Endothelial cell of umbilical vein (primary cell): ENCODE measurements at regions not wholly inside any gene's neighbourhood (a gene's known extent, or its start where the extent isn't known, plus 50 kb on each side); places are given as distances from the start of the nearest gene placed in this dataset.

ENCODE experiments used
- BruUV-seq: library from RNA; stranded (reverse); fragments of 400-500 nt; replicated peaks from 2 replicates; lab custom pipeline; 2021; lab: Mats Ljungman, UMichigan
- CTCF ChIA-PET: fragments of 300-600, 350-600 bp; sonication (Branson Sonifier 250); formaldehyde crosslinking; loops from one replicate; lab custom pipeline; 2021; ENCODE audit warnings: antibody characterized with exemption, inconsistent platforms; lab: Charles Lee
- POLR2A ChIA-PET: fragments of 300-600, 350-600 bp; sonication (Branson Sonifier 250); formaldehyde crosslinking; loops from one replicate; lab custom pipeline; 2021; ENCODE audit warnings: antibody characterized with exemption, inconsistent platforms; lab: Charles Lee
- DNase-seq: peaks from one replicate; pipeline ENCODE4 v3.0.0-alpha.2; 2011; ENCODE audit warnings: low read depth, low spot score
- FAIRE-seq: peaks from 2 replicates; lab custom pipeline; 2011; peaks lifted over from hg19 to GRCh38; lab: Jason Lieb, UNC
- H2AFZ ChIP-seq: 2 replicates; pipeline ENCODE4 v1.6.0; 2012; ENCODE audit warnings: low read depth, low read length, control low read depth, inconsistent platforms
- H3K27ac ChIP-seq: 2 replicates; pipeline ENCODE4 v1.5.1; 2011; ENCODE audit warnings: low read depth, mild to moderate bottlenecking, control low read depth, low read length, moderate library complexity; ENCODE audit not compliant: insufficient read depth
- H3K27me3 ChIP-seq, 2 experiments: 2 replicates each; pipeline versions ENCODE4 v1.6.0 to v1.6.1; 2011; ENCODE audit warnings: low read length in 2 of 2, mixed read lengths in 1 of 2; ENCODE audit not compliant: control insufficient read depth in 2 of 2, insufficient read depth in 2 of 2
- H3K36me3 ChIP-seq, 2 experiments: 2 replicates in 1 of 2; 3 replicates in 1 of 2; pipeline ENCODE4 v1.5.1; 2011; ENCODE audit warnings: low read length in 2 of 2, mild to moderate bottlenecking in 1 of 2, moderate library complexity in 1 of 2; ENCODE audit not compliant: control insufficient read depth in 2 of 2, insufficient read depth in 2 of 2; ENCODE audit errors: extremely low read depth in 1 of 2
- H3K4me1 ChIP-seq: 3 replicates; pipeline ENCODE4 v1.5.1; 2011; ENCODE audit warnings: mild to moderate bottlenecking, low read length; ENCODE audit not compliant: control insufficient read depth, insufficient read depth; ENCODE audit errors: extremely low read depth
- H3K4me2 ChIP-seq: 2 replicates; pipeline ENCODE4 v1.6.1; 2011; ENCODE audit warnings: low read length, control low read depth, mixed read lengths; ENCODE audit not compliant: insufficient read depth
- H3K4me3 ChIP-seq, 3 experiments: fragments of 200-600 bp in 1 of 3; sonication (generic), shearing (Covaris generic) in 1 of 3; replicated peaks in 1 of 3; 2 replicates each; pipeline ENCODE4 v1.5.1; 2011 to 2016; ENCODE audit warnings: control low read depth in 3 of 3, low read length in 3 of 3, mild to moderate bottlenecking in 2 of 3, inconsistent platforms in 1 of 3, low read depth in 1 of 3, moderate library complexity in 1 of 3; ENCODE audit not compliant: insufficient read depth in 1 of 3
- H3K79me2 ChIP-seq: 2 replicates; pipeline ENCODE4 v1.6.0; 2012; ENCODE audit warnings: low read length, inconsistent platforms; ENCODE audit not compliant: control insufficient read depth, insufficient read depth
- H3K9ac ChIP-seq: replicated peaks from 2 replicates; pipeline ENCODE3; 2011; ENCODE audit warnings: low read length, control low read depth; ENCODE audit not compliant: insufficient read depth; ENCODE audit errors: extremely low read depth
- H3K9me1 ChIP-seq: replicated peaks from 3 replicates; pipeline ENCODE4 v1.6.0; 2011; ENCODE audit warnings: mild to moderate bottlenecking, low read length; ENCODE audit not compliant: control insufficient read depth, insufficient read depth; ENCODE audit errors: extremely low read depth
- H3K9me3 ChIP-seq: replicated peaks from 2 replicates; pipeline ENCODE4 v1.5.1; 2012; ENCODE audit warnings: low read length, inconsistent platforms; ENCODE audit not compliant: control insufficient read depth, insufficient read depth
- H4K20me1 ChIP-seq: replicated peaks from 2 replicates; pipeline ENCODE3; 2011; ENCODE audit warnings: mild to moderate bottlenecking, low read length; ENCODE audit not compliant: control insufficient read depth, insufficient read depth; ENCODE audit errors: extremely low read depth
- CTCF ChIP-seq, 2 donors: IDR thresholded peaks; 1 replicate in 1 of 2; 2 replicates in 1 of 2; pipeline ENCODE4 v1.5.1; 2011; ENCODE audit warnings: low read length in 2 of 2, mild to moderate bottlenecking in 2 of 2, moderate library complexity in 2 of 2, control low read depth in 1 of 2, inconsistent platforms in 1 of 2, low read depth in 1 of 2; ENCODE audit not compliant: insufficient read depth in 1 of 2; ENCODE audit errors: extremely low read depth in 1 of 2
- EZH2 ChIP-seq: IDR thresholded peaks from 2 replicates; pipeline ENCODE4 v1.6.1; 2012; ENCODE audit warnings: borderline replicate concordance, low read depth, mild to moderate bottlenecking, moderate library complexity, low read length, inconsistent platforms; ENCODE audit not compliant: severe bottlenecking
- FOS ChIP-seq: IDR thresholded peaks from 2 replicates; pipeline ENCODE4 v1.6.1; 2011; ENCODE audit warnings: mild to moderate bottlenecking, low read length, moderate library complexity, borderline replicate concordance; ENCODE audit not compliant: insufficient read depth
- GATA2 ChIP-seq: IDR thresholded peaks from 2 replicates; pipeline ENCODE4 v1.7.0; 2011; ENCODE audit warnings: low read depth, mild to moderate bottlenecking, moderate library complexity, mixed read lengths, low read length; ENCODE audit not compliant: insufficient read length, insufficient read depth
- JUN ChIP-seq: IDR thresholded peaks from 2 replicates; pipeline ENCODE4 v1.6.1; 2011; ENCODE audit warnings: borderline replicate concordance, low read depth; ENCODE audit not compliant: insufficient read length, insufficient read depth
- MAX ChIP-seq: IDR thresholded peaks from 2 replicates; pipeline ENCODE4 v1.6.1; 2011; ENCODE audit not compliant: insufficient read depth, insufficient read length
- MYC ChIP-seq: IDR thresholded peaks from one replicate; pipeline ENCODE4 v1.6.1; 2011; ENCODE audit warnings: mild to moderate bottlenecking, low read depth, low read length
- POLR2A ChIP-seq: IDR thresholded peaks from 2 replicates; pipeline ENCODE4 v1.6.1; 2012; ENCODE audit warnings: low read depth, mild to moderate bottlenecking, control low read depth, low read length
- POLR2AphosphoS5 ChIP-seq: IDR thresholded peaks from 2 replicates; pipeline ENCODE4 v1.6.1; 2012; ENCODE audit warnings: low read depth, mild to moderate bottlenecking, control low read depth, low read length, moderate library complexity; ENCODE audit not compliant: insufficient read depth
- dilution Hi-C: fragments of 300-500 bp; cut with MboI; formaldehyde crosslinking; loops from one replicate; pipeline ENCODE4 v1.15.0; 2019; ENCODE audit warnings: low sequenced_read_pairs; ENCODE audit not compliant: extremely low pct_ligation_motif_present
- intact Hi-C: fragments of 100-400 bp; cut with micrococcal nuclease; formaldehyde crosslinking; loops from one replicate; pipeline ENCODE4 v1.10.0; 2022

- H4K20me1 ChIP-seq: no peaks in the 10 kb centered on the region
These were observed 448.5 kb downstream of the XPNPEP1 start for GRCh38 chr10:109474812-109475211.

More at GRCh38 chr10:109474812-109475211, 448.5 kb downstream of the XPNPEP1 start:
- Histone ChIP-seq H3K79me2 (no peaks in the 10 kb centered on the region), H3K36me3 (no peaks in the 10 kb centered on the region), H3K27ac (no peak overlapping the region), H3K4me1 (no peaks in the 10 kb centered on the region), H3K4me2 (no peak overlapping the region), H3K9ac (no peak overlapping the region), H3K4me3 (no peak overlapping the region), H3K9me1 (no peaks in the 10 kb centered on the region), H2AFZ (no peak overlapping the region), H3K9me3 (no peaks in the 10 kb centered on the region), H3K27me3 (no peaks in the 10 kb centered on the region)
- ChIA-PET POLR2A (no interaction called here), CTCF (no interaction called here)
- dilution Hi-C loops: no loop called here
- no TSS peak for BruUV-seq
- DNase-seq (no peak), FAIRE-seq (no peak)
- no peak for TF ChIP-seq JUN
- TF ChIP-seq MYC: no peak
- no peak for TF ChIP-seq GATA2
- no peak for TF ChIP-seq CTCF (IDR thresholded peaks at IDR 0.05; ENCODE audit: extremely low read depth in 1 of 2, insufficient read depth in 1 of 2, low read depth in 1 of 2, low read length in 2 of 2)
- no peak for TF ChIP-seq MAX
- no peak for TF ChIP-seq POLR2A
- TF ChIP-seq FOS: no peak
- TF ChIP-seq POLR2AphosphoS5: no peak
- TF ChIP-seq EZH2: no peak
- intact Hi-C loops: no loop called here
